ENCODE measurements at regions not wholly inside any gene's neighbourhood (a gene's known extent, or its start where the extent isn't known, plus 50 kb on each side); places are given as distances from the start of the nearest gene placed in this dataset.

- H3K27ac Mint-ChIP-seq, result no peak overlapping the region
- DNase-seq, result no peak
- no peak overlapping the region for H3K4me3 Mint-ChIP-seq
- H3K36me3 Mint-ChIP-seq, result no peaks in the 10 kb centered on the region
- H3K27me3 Mint-ChIP-seq (ENCODE audit: low read depth in 3 of 3), result no peaks in the 10 kb centered on the region
- no peaks in the 10 kb centered on the region for H3K4me1 Mint-ChIP-seq
- H3K9me3 Mint-ChIP-seq, result peaks cover 0 to 11% (median 5%) of the 10 kb centered on the region in 6 donors
These were observed 100.8 kb upstream of the MAP2 start for GRCh38 chr2:209322905-209323512.

- H3K27me3 Mint-ChIP-seq (ENCODE audit: low read depth in 3 of 3), result peaks cover 0 to 3% (median 0%) of the 10 kb centered on the region in 3 donors
- DNase-seq, result no peak
- no peaks in the 10 kb centered on the region for H3K4me1 Mint-ChIP-seq
- no peak overlapping the region for H3K4me3 Mint-ChIP-seq
- H3K36me3 Mint-ChIP-seq, result no peaks in the 10 kb centered on the region
- H3K27ac Mint-ChIP-seq, result no peak overlapping the region
- H3K9me3 Mint-ChIP-seq, result peaks cover 0 to 11% (median 7%) of the 10 kb centered on the region in 6 donors
These were observed 100.1 kb upstream of the MAP2 start for GRCh38 chr2:209323738-209324137.

GRCh38 chr2:209324281-209324680, 99.6 kb upstream of the MAP2 start:
- peaks cover 0 to 11% (median 7%) of the 10 kb centered on the region in 6 donors for H3K9me3 Mint-ChIP-seq
- no peaks in the 10 kb centered on the region for H3K4me1 Mint-ChIP-seq
- no peaks in the 10 kb centered on the region for H3K36me3 Mint-ChIP-seq
- no peak overlapping the region for H3K4me3 Mint-ChIP-seq
- no peak overlapping the region for H3K27ac Mint-ChIP-seq
- DNase-seq, result no peak
- peaks cover 0 to 3% (median 0%) of the 10 kb centered on the region in 3 donors for H3K27me3 Mint-ChIP-seq (ENCODE audit: low read depth in 3 of 3)

DNA sequence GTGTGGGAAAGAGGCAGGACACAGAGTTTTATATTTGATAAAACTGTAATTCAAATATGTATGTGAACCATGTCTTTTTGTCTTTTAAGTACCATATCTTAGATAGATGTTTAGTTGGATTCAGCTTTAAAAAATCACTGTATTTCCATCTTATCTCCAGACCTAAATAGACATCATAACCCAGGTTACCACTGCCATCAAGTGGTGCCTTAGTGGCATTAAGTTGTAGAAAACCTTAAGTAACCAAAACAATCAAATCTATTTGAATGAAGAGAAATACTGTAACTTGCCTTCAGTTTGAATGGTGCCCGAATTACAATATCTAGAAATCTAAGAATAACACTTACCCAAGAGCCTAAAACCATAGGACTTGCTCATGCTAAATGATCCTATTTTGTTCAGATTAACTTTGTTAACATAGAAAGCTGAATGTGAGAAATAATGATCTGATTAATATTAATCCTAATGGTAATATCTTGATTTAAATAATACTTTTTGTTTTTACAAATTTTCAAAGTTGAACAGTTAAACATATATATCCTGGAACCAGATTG, 92.5 kb upstream of the MAP2 start:
- Mint-ChIP-seq H3K27ac (no peak overlapping the region), H3K4me1 (no peaks in the 10 kb centered on the region), H3K27me3 (ENCODE audit: low read depth in 3 of 3) (peaks cover 0 to 3% (median 0%) of the 10 kb centered on the region in 3 donors), H3K36me3 (no peaks in the 10 kb centered on the region), H3K9me3 (peaks cover 0 to 4% (median 0%) of the 10 kb centered on the region in 6 donors), H3K4me3 (no peak overlapping the region)
- no peak for DNase-seq

DNA sequence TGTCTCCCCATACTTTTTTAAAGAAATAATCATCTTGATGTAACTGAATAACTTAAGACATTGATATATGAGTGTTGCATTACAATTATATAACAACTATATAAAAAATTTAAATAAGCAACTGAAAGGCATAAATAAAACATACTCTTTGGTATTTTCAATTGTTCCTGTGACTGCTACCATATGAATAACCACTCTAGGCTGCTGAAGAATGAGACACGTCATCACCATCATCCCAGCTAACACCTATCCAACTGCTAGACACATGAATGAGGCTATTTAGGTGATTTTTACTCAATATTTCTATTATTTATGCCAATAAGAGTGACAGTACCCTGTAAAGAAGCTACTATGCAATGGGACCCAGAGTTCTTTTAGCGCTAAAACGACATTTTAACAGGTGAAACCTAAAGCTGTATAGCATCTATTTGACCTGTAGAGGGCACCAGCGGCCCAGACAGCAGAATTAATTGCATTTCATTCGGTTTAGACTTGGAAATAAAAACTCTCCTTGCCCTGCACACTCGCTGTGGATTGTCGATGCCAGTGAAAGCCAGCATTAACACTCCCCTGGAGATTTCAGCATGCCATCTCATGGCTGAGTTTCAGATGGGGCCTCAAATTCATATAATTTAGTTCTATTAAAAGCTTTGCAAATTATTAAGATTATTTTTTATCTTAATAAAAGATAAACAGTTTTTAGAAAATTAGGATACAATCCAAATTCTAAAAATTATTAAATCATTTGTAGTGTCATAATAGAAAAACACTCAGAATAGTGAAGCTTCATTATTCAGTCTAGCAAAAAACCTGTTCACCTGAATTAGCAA, 89.4 kb upstream of the MAP2 start:
- Mint-ChIP-seq H3K4me1 (no peaks in the 10 kb centered on the region), H3K4me3 (no peak overlapping the region), H3K27me3 (ENCODE audit: low read depth in 3 of 3) (no peaks in the 10 kb centered on the region), H3K36me3 (no peaks in the 10 kb centered on the region), H3K27ac (no peak overlapping the region), H3K9me3 (peaks cover 0 to 2% (median under 1%) of the 10 kb centered on the region in 6 donors)
- peak in 1 of 3 donors; percentile 1 for DNase-seq

DNA sequence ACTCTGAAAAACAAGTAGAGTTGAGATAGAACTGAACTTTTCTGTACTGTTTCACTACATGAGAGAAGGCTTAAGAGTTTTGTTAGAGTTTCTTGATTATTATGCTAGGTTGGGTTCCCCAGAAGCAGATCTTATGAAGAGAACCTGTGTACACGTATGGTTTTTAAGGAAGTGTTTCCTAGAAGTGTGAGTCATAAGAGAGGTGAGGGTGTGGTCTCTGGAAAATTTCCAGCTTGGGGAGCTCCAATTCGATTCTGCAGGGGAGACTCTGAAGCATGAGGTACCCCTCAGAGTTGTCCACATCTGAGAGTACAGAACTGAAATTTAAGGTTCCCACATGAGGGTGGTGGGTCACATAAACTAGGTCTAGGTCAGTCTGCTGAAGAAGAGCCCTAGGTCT, 83.3 kb upstream of the MAP2 start:
- no peak overlapping the region for H3K27ac Mint-ChIP-seq
- H3K9me3 Mint-ChIP-seq, result peaks cover 0 to 7% (median 5%) of the 10 kb centered on the region in 6 donors
- H3K4me3 Mint-ChIP-seq, result no peak overlapping the region
- DNase-seq, result no peak
- H3K36me3 Mint-ChIP-seq, result no peaks in the 10 kb centered on the region
- peaks cover 0 to 1% (median 0%) of the 10 kb centered on the region in 3 donors for H3K27me3 Mint-ChIP-seq (ENCODE audit: low read depth in 3 of 3)
- H3K4me1 Mint-ChIP-seq, result no peaks in the 10 kb centered on the region

DNA sequence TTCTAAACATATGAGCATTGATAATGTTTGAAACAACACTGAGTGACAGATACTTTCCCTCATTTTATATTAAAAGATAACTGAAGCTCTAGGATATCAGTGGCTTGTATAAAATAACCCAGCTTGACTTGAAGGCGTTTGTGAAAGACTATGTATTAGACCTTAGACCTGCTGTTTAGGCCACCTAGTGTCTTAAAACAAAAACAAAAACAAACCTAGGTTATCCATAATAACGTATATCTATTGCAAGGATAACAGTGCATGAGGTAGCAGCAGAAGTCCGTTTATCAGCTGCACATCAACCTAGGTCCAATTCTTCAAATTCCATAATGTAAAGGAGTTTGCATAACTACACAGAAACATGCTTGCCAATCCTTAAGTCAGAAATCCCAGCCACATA, 79.5 kb upstream of the MAP2 start:
- H3K4me3 Mint-ChIP-seq, result no peak overlapping the region
- H3K27ac Mint-ChIP-seq, result no peak overlapping the region
- H3K4me1 Mint-ChIP-seq, result no peaks in the 10 kb centered on the region
- peaks cover 0 to 6% (median 5%) of the 10 kb centered on the region in 6 donors for H3K9me3 Mint-ChIP-seq
- H3K36me3 Mint-ChIP-seq, result no peaks in the 10 kb centered on the region
- DNase-seq, result no peak
- peaks cover 0 to 1% (median 0%) of the 10 kb centered on the region in 3 donors for H3K27me3 Mint-ChIP-seq (ENCODE audit: low read depth in 3 of 3)

DNA sequence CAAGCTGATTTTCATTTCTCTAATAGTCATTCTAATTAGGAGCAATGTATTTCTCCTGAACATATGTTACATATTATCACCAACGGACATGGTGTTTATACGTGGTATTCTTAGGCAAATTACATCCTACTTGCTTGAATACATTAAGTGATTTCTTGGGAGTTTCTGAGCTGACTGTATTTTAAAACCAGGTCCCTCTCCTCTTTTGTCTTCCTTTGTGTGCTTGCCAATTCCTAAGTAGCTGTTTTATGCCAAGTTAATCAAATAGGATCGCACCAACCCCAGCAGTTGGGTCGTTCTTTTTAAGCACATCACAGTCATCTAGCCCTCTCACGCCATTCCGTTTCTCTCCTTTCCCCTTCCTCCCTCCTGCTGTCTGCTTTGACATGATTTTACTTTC, 75.4 kb upstream of the MAP2 start:
- Mint-ChIP-seq H3K36me3 (no peaks in the 10 kb centered on the region), H3K4me3 (no peak overlapping the region), H3K9me3 (peaks cover 0 to 6% (median under 1%) of the 10 kb centered on the region in 6 donors), H3K4me1 (no peaks in the 10 kb centered on the region), H3K27me3 (ENCODE audit: low read depth in 3 of 3) (no peaks in the 10 kb centered on the region), H3K27ac (no peak overlapping the region)
- no peak for DNase-seq

GRCh38 chr2:209351636-209352035, 72.2 kb upstream of the MAP2 start:
- peaks cover 0 to 3% (median 0%) of the 10 kb centered on the region in 3 donors for H3K27me3 Mint-ChIP-seq (ENCODE audit: low read depth in 3 of 3)
- no peak overlapping the region for H3K27ac Mint-ChIP-seq
- H3K4me1 Mint-ChIP-seq, result no peaks in the 10 kb centered on the region
- H3K4me3 Mint-ChIP-seq, result no peak overlapping the region
- peaks cover 0 to 12% (median 6%) of the 10 kb centered on the region in 6 donors for H3K9me3 Mint-ChIP-seq
- H3K36me3 Mint-ChIP-seq, result no peaks in the 10 kb centered on the region
- no peak for DNase-seq

DNA sequence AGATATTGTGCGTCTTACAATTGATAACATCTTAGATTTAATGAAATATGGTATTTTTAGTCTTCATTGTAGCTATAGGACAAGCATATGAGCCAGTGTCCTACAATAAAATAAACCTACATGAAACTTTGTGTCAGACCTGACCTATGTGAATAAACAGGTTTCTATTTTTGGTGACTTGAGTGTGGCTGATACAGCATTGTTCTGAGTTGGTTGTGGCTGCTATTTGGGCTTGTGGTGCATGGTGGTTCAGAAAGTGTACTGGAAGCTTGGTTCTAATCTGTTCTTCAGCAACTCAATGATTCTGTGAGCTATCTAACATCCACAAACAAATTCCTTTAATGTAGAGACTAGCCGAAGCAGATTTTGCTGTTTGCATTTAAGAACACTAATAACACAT, 64.9 kb upstream of the MAP2 start:
- H3K4me3 Mint-ChIP-seq, result no peak overlapping the region

GRCh38 chr2:209367075-209367747, 56.6 kb upstream of the MAP2 start:
- no peaks in the 10 kb centered on the region for H3K36me3 Mint-ChIP-seq
- H3K27me3 Mint-ChIP-seq (ENCODE audit: low read depth in 3 of 3), result no peaks in the 10 kb centered on the region
- H3K9me3 Mint-ChIP-seq, result peaks cover 0 to 11% (median 7%) of the 10 kb centered on the region in 6 donors
- no peak for DNase-seq
- H3K4me1 Mint-ChIP-seq, result no peaks in the 10 kb centered on the region
- no peak overlapping the region for H3K4me3 Mint-ChIP-seq
- H3K27ac Mint-ChIP-seq, result no peak overlapping the region

More for the DNA sequence above, 64.9 kb upstream of the MAP2 start:
- Mint-ChIP-seq H3K9me3 (peaks cover 2 to 16% (median 5%) of the 10 kb centered on the region in 6 donors), H3K4me1 (no peaks in the 10 kb centered on the region), H3K36me3 (no peaks in the 10 kb centered on the region), H3K27ac (no peak overlapping the region), H3K27me3 (ENCODE audit: low read depth in 3 of 3) (peaks cover 0 to 6% (median 0%) of the 10 kb centered on the region in 3 donors)
- DNase-seq, result no peak

GRCh38 chr2:209368406-209368805, 55.4 kb upstream of the MAP2 start:
- peaks cover 0 to 20% (median 17%) of the 10 kb centered on the region in 6 donors for H3K9me3 Mint-ChIP-seq
- no peaks in the 10 kb centered on the region for H3K27me3 Mint-ChIP-seq (ENCODE audit: low read depth in 3 of 3)
- no peak overlapping the region for H3K4me3 Mint-ChIP-seq
- no peaks in the 10 kb centered on the region for H3K4me1 Mint-ChIP-seq
- DNase-seq, result no peak
- H3K36me3 Mint-ChIP-seq, result no peaks in the 10 kb centered on the region
- H3K27ac Mint-ChIP-seq, result no peak overlapping the region

GRCh38 chr2:209368914-209369313, 54.9 kb upstream of the MAP2 start:
- no peak for DNase-seq
- no peaks in the 10 kb centered on the region for H3K36me3 Mint-ChIP-seq

GRCh38 chr2:209369656-209370055, 54.2 kb upstream of the MAP2 start:
- H3K9me3 Mint-ChIP-seq, result peaks cover 5 to 25% (median 21%) of the 10 kb centered on the region in 6 donors
- no peaks in the 10 kb centered on the region for H3K4me1 Mint-ChIP-seq
- no peak overlapping the region for H3K4me3 Mint-ChIP-seq
- H3K27ac Mint-ChIP-seq, result no peak overlapping the region
- no peak for DNase-seq
- H3K27me3 Mint-ChIP-seq (ENCODE audit: low read depth in 3 of 3), result no peaks in the 10 kb centered on the region
- H3K36me3 Mint-ChIP-seq, result no peaks in the 10 kb centered on the region

More at GRCh38 chr2:209368914-209369313, 54.9 kb upstream of the MAP2 start:
- no peaks in the 10 kb centered on the region for H3K4me1 Mint-ChIP-seq
- H3K27me3 Mint-ChIP-seq (ENCODE audit: low read depth in 3 of 3), result no peaks in the 10 kb centered on the region
- H3K9me3 Mint-ChIP-seq, result peaks cover under 1 to 20% (median 18%) of the 10 kb centered on the region in 6 donors
- no peak overlapping the region for H3K27ac Mint-ChIP-seq
- H3K4me3 Mint-ChIP-seq, result no peak overlapping the region
